Hindlimb muscle (tissue), 1 donor: ENCODE measurements at regions not wholly inside any gene's neighbourhood (a gene's known extent, or its start where the extent isn't known, plus 50 kb on each side); places are given as distances from the start of the nearest gene placed in this dataset.
A peak's percentile ranks its signal among the peaks of the same experiment; 100 is the strongest.

Experiments
- DNase-seq: peaks from one replicate; pipeline ENCODE4 v3.0.0-alpha.2; 2013

DNA sequence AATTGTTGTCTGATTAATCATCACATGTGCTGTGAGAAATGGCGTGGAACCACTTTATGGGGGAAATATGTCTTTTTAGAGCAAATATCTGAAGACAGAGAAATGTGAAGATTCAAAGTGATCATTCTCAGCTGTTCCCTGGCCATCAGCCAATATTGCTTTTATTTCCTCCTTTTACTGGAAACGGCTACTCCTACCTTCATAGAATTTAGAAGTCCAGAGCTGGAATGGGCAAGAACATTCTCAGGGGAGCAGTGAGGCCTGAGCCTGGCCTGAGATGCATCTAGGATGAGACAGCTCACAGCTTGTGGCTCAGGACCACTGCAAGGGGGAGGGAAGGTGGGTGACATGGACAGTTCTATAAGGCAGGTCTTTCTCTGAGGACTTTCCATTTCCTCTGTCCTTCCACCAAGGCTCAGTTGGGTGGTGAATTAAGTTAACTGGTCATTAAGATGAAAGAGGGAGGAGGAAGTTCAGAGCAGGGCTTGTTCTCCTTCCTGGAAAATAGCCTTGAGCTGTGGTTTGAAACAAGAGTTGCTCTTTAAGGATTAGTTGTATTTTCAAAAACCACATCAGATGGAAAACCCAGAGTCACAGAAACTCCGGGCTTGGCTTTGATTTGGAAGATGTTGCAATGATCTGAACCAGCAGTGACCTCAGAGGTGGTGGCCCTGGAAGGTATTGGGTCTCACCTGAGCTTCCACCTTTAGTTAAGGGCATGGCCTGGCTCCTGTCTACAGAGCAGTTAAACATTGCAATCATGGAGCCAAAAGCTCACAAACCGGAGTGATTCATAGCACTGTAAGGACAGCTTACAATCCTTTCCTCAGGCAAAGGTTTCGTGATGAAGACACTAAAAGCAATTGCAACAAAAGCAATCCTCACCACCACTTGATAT is 144.3 kb downstream of the VAPA start:
- DNase-seq = no peak

DNA sequence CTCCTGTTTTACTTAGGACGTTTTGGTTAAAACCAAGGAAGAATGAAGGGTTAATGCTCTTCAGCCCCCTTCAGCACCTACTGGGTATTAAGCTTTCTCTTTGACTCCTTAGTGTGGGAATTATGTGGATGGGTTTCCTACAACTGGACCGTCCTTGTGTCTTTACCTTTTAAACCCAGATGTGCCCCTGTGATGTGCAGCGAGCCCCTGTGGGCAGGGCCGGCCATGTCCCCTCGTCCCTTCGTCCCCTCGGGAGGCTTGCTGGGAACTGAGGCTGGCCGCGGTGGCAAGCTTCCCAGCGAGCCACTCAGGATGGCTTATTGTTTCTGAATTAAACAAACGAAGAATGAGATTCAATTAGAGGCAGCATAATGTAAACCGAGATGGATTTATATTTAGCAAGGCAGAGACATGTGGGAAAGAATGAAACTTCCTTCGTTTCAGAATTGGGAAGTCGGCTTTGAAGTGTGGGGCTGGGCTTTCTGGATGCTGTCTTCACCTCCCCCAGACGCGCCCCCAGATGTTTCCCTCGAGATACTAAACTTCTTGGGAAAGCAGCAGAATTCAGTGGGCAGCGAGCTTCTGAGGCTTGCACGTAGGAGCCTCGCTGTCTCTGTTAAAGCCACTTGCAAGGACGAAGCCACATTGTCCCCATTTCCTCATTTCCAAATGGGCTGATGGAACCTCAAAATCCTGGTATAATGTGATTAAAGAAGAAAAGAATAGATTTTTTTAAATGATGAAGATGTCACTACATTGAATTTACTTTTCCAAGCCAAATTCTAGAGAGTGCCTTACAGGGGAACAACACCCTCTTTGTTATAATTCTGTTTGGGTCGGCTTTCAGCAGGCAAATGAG is 146.0 kb downstream of the VAPA start:
- DNase-seq = no peak

GRCh38 chr18:10060469-10060782 is 146.6 kb downstream of the VAPA start:
- DNase-seq = no peak

- no peak for DNase-seq
Observed at GRCh38 chr18:10060841-10061240, 147.0 kb downstream of the VAPA start.

- no peak for DNase-seq
Observed at GRCh38 chr18:10061566-10062140, 147.8 kb downstream of the VAPA start.

DNA sequence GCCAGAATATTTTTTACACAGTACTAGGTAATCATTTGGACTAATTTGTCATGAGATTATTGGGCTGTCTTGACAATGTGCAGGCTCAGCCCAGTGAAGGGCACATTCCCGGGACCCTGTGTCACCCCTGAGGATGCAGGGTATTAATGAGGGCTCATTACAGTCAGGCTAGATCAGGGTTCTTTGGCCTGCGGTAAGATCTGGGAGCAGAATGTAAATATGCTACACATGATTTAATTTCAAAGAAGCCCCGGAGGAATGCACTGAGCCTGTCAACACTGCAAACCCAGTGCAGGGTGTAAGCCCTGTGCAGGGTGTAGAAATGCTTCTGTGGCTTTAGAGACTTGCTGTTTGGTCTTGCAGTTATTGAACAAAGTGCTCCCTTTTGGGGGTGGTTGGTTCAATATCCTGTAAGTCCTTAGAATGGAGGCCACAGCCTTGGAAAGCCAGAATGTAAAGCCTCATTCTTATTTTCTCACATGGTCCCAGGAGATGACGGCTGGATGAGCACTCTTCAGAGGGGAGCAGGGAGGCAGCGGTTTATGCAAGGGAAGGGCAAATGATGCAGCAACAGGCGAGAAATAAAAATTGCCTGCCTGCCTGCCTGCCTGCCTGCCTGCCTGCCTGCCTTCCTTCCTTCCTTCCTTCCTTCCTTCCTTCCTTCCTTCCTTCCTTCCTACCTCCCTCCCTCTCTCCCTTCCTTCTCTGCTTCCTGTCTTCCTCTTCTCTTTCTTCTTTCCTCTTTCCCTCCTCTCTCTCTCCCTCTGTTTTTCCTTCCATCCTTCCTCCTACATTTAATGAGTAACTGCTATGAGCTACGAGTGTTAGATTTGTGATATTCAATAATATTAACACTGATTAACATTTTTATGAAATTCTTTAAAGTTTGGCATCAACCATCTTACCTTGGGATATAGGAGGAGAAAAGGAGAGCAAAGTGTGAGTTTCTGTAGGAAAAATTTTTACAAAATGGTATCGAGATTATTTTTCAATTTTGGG is 148.8 kb downstream of the VAPA start:
- no peak for DNase-seq

DNA sequence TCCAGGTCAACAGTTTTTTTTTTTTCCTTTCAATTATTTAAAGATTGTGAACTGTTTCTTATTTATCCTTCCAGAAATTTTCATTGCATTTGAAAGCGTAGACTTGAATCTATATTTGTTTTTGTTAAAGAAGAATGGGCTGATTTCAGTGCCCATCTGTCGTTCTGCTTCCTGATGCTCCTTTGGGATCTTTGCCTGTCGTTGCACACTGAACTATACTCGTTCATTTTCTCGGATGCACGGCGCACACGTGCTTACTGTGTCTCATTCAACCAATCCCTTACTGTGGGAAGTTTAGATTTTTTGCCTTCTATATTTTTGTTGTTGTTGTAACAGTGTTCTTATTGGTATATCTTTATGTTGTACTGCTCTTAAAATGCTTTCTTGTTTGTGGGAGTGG is 149.7 kb downstream of the VAPA start:
- no peak for DNase-seq

GRCh38 chr18:10064267-10064666 is 150.5 kb downstream of the VAPA start:
- DNase-seq = no peak

DNA sequence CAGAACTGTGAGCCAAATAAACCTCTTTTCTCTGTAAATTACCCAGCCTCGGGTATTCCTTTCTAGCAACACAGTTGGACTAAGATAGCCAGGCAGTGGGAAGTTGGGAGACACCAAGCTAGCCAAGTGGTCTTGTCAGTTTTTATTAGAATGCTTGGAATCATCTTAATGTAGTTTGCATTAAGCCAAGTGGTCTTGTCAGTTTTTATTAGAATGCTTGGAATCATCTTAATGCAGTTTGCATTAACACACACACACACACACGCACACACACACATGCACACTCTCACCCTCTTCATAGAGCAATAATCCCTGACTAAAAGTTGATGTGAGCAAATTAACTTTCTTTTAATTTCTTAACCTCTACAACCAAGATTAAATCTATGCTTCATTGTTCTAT is 151.5 kb downstream of the VAPA start:
- DNase-seq = no peak

GRCh38 chr18:10067670-10068659 is 154.1 kb downstream of the VAPA start:
- no peak for DNase-seq

DNA sequence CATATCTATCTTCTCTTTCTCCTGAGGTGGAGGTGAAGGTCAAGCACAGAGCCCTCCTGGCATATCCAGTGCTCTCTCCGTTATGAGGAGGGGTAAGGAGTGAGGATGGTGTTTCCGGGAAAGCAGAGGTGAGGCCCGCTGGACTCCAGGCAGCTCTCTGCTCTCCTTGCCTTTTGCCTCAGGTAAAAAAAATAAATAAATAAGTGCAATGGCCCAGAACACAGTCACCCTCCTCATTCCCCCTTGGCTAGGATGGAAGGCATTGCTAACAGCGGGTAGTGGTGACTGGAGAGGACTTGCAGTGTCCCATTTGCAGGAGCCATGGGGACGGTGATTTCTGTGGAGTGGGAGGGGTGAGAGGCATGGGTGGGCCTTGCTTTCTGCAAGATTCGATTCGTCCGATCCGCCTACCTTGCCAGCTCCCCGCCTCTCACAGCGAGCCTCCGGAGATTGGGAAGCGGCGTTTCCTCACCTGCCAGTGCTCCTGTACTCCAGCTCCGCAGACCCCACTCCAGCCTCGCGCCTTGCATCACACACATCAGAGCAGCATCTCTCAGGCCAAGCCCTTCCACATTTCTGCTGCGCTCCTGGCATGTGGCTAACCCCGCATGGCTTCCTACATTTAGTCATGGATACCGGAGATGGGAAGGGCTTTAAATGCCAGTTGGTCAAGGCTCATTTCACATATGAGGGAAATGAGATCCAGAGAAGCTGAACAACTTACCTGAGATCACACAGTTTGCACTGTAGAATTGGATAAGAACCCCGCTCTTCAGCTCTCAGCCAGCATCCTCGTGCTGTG is 155.2 kb downstream of the VAPA start:
- DNase-seq = no peak

- no peak for DNase-seq
Observed at GRCh38 chr18:10070561-10071000, 156.8 kb downstream of the VAPA start.

DNA sequence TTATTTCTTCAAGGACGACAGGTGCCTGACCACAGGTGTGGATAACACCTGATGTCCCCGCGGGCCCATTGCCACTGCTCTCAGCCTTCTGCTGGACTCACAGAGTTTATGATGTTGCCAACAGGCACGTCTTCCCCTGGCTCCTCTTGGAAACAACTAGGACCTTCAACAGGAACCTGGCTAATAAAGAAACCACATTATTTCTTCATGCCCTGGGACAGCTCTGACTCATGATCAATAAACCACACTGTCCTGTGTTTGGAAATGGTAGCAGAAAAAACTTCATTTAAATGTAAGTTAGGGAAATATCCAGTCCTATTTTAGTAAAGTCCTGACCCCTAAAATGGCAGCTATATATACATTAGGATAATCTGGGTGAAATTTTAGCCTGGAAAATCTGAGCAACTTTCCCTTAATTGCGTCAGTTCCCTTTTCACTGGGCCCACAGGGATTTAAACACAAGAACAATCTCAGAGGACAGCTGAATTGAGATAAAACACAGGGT is 158.9 kb downstream of the VAPA start:
- DNase-seq = no peak

DNA sequence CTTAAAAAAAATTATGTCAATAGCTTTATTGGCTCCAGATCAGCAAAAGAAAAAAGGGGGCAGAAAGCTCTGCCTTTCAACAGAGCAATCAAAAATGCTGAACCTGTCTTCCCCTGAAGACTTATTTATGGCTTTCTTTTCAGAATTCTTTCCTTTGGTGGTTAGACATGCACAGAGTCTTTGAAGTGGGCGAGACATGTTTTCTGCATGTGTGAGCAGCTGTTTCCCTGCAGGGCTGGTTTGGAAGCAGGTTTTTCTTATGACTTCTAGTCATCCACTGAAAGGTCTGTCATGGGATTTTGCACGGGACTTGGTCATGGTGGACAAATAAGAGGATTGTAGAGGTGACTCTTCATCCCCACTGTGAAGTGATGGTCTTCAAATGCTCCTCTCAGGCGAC is 160.3 kb downstream of the VAPA start:
- DNase-seq = no peak

GRCh38 chr18:10074728-10075127 is 160.9 kb downstream of the VAPA start:
- DNase-seq = no peak

DNA sequence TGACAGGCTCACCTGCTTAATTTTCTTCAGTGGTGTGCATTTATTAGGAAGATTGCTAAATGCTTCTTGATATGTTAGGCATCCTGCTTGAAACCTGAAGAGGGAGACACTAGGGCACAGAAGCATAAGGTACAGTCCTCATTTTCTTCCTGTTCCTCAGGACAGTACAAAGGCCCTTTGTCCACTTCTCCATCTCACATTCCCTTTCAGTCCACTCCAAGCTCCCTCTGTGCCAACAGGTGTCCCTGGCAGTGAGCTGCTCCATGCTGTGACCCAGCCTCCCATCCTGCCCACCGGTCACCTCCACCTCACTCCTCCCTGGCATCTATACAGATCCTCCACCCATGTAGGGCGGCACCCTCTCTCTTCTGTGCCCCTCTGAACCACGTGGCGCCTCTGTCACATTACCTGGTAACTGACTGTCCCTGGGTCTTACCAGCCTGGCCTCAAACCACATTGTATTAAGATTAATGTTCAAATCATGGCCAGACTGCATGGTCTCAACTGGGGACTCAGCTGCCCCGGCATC is 162.8 kb downstream of the VAPA start:
- DNase-seq = no peak

- no peak for DNase-seq
Observed at GRCh38 chr18:10077986-10078385, 164.2 kb downstream of the VAPA start.

DNA sequence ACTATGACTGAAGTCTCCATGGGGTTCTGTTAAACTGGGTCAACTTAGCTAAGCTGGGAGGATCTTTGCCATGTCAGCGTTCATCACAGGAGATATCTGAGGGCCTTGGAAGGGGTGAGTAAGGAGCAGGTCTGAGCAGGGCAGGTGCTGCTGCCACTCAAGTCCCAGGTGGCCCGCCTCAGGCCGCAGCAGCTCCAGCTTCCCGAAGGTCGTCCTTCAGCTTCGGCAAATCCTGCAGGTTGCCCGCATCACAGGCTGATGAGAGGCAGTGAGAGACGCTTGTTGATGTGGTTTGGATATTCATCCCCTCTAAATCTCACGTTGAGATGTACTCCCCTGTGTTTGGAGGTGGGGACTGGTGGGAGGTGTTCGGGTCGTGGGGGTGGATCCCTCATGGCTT is 166.6 kb downstream of the VAPA start:
- no peak for DNase-seq

DNA sequence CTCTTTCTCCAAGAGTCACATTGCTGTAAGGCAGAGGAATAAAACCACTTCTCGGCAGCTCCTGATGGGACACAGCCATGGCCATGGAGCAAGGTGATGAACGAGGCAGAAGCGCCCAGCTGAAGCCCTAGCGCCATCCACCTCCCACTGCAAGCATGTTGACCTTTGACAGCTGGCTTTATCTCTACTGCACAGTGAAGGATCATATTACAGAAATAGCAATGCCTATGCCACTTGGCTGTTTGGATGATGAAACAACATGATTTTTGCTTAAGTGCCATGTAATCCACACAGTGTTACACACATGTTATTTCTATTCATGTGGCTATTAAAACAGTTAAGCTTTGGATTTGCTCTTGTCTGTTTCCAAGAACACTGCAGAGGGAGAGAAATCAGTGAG is 167.7 kb downstream of the VAPA start:
- DNase-seq = peak; percentile 25

GRCh38 chr18:10085416-10085815 is 171.6 kb downstream of the VAPA start:
- DNase-seq = no peak
